Suppressor macrophage treated with lipopolysaccharide for 1 hour (primary cell): ENCODE measurements at regions not wholly inside any gene's neighbourhood (a gene's known extent, or its start where the extent isn't known, plus 50 kb on each side); places are given as distances from the start of the nearest gene placed in this dataset.

ENCODE experiments used
- DNase-seq, 3 donors: peaks; one replicate each; pipeline ENCODE4 v3.0.0-alpha.2; 2020 to 2022

DNA sequence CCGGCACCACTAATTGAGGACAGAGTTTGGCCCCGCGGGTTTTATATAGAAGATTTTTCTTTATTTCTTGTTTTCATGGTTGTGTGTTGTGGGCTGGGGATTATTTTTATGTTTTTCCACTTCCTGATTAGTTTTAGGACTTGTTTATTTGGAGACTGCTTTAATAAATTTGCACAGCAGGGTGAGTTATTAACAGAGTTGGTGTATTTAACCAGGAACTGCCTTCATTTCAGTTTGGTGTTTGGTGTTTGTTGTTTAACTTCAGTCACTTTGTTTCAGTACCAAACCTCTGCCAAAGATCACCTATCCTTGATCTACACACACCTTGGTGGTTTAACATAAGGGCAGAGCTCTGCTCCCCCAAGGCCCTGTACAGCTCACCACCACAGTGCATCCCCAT, 103.5 kb upstream of the LMO4 start:
- DNase-seq: no peak

DNA sequence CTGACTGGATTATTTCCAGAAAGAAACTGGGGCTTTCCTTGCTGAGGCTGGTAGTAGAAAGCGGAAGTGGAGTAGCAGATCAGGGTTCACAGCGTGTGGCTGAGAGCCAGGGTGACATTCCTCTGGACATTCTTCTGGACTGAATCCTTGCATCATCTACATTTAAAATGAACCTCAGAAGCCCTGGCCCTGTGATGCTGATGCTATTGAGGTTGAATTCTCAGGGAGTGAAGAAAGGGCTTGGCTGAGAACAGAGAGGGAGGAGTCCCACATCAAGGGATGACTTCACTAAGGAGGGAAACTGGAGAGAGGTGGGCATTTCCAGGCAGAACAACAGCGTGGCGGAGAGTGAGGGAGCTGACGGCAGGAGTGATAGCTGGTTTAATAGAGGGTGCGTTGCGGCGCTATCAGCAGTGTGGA, 102.3 kb upstream of the LMO4 start:
- peak; percentile 91 to 97 (median 93) for DNase-seq

DNA sequence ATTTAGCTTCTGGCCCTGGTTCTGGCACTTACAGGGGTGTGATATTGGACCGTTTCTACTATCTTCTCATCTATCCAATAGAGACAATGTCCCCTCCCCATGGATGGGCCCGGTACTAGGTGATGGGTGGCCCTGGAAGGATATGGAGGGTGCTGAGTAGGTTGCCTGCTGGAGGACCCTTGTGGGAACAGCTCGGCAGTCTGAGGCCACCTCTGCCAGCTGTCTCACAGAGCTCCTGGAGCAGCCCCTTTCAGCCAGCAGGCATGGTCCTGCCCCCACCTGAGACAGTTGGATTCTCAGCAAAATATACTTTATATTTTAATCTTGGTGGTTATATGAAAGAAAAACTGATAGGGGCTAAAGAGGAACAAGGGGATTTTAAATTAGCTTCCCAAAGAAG, 101.0 kb upstream of the LMO4 start:
- DNase-seq: no peak

DNA sequence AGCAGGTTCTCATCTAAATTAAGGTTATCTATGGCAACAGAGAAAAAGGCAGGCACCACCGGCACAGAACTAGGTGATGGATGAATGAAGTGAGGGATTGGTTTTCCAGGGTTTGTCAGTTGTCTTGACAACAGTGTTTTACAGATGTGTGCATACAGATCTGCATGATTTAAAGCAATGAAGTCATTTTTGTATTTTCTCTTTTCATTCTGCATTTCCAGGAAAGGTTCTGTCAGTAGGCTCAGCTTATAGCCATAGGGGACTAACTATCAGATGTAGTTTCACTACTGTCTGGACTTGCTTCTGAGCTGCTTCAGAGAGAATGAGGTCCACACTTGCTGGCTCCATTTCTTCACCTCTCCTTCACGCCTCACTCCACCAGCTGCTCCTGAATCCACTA, 98.2 kb upstream of the LMO4 start:
- DNase-seq: no peak

DNA sequence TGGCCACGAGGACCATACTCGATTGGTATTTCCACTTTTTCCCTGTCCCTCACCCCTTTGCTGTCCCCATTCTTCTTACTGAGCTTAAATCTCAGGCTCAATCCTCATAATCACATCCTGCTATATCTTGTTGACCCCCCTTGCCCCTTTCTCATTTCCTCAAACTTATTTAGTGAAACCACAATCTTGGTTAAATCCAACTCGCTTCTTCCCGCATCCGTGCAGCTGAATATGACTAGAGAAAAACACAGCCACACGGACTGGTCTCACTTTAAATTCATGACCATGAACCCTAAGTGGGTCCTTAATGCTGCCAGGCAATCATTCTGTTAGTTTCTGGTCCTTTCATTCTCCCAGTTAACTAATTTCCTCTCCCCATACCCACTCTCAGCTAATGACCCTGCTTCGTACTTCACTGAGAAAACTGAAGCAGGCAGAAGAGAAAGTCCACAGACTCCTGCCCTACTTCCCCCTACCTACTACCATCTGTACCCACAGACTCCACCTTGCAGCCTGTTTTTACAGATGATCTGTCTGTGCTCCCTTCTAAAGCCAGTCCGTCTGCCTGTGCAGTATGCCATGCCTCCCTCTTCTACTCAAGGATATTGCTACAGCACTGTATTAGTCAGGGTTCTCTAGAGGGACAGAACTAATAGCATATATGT, 96.8 kb upstream of the LMO4 start:
- no peak for DNase-seq

DNA sequence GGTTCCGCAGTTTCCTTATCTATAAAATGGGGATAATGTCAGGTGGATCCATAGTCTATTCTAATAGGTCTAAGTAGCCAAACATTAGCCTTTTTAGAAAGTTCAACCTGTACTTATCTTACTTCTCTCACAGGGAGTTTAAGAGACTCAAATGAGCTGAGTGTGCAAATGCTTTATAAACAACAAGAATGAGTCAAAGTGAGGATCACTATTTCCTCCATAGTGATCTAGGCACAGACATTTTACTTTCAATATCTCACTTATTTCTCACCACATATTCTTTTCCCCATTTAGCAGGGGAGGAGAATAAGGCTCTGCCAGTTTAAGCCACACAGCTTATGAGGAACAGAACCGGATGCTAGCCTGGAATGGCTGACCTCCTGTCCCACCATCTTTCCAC, 92.1 kb upstream of the LMO4 start:
- peak in 1 of 3 donors; percentile 40 for DNase-seq

DNA sequence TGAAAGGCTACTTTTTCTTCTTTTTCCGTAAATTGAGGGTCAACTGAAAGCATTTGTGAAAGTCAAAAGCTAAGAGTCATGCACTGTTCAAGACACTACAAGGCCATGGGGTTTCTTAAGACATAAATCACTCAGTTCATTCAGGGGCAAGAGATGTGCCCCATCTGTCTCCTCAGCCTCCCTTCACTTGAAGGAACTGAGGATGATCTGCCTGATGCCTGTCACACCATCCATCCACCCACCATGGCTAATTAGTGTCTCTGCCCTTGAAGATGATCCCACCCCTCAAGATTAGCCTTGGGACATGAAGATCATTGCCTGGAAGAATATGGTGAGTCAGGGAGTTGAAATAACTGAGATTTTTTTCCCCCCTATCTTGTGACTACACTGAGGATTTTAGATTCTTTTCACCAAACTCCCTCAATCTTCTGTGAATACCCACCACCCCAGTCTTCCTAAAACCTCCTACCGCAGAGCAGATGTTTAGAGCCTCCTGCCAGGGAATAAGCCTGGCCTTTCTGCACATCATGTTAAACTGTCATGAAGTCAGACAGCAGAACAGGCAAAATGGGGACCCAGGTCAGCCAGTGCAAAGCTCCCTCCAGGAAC, 88.6 kb upstream of the LMO4 start:
- no peak for DNase-seq

DNA sequence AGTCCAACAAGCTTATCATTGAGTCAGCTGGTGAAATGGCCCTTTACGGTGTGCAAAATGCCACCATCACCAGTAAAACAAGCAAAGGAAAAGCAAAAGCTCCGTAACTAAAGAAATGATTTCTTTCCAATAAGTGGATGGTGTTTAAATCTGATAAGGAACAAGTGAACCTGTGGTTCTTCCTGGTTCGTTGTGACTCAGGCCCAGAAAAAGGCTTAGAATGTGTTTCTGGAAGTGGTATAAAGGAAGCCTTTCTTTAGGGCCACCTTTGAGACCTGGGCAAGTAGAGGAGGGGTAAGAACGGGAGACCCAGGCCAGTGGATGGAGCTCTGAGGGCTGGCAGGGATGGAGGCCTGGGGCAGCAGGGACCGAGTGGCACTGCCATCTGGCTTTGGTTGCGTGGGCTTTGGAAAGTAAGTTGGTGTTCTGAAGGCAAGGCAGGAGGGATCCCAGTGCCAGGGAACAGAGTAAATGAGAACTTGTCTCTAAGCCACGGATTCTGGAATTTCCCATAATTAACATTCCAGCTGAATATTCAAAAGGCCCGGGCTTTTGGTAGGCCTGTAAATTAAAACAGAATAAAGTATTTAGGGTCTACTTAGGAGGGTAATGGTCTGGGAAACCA, 87.9 kb upstream of the LMO4 start:
- no peak for DNase-seq

DNA sequence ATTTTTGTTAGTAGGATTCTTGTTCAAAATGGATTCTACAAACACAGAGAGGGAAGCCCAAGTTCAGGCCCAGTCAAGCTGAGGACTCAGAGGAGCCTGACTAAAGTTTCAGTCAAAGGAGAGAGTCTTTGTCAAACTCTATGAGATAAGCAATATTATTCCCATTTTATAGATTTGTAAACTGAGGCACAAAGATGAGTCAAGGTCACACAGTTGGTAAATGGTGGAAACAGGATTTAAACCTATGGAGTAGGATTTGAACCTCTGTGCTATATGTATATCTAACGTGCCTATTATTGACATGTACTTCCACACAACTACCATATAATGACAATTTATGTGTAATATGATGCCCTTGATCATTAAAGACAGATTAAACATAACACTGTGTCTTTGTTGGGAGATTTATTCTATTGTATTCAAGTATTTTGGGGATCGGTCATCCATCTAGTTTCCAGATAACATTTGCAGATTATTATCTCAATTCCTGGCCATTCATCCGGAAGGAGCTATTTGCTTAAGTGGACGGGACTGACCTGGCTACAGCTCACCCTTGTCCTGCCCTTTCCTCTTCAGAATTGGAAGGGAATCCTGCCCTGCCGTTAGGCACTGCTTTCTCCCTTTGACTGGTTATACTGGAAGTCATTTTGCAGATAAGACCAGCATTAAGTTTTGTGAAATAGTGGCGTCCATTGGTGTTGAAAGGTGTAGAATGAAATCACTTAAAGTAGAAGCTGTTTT, 86.1 kb upstream of the LMO4 start:
- no peak for DNase-seq

DNA sequence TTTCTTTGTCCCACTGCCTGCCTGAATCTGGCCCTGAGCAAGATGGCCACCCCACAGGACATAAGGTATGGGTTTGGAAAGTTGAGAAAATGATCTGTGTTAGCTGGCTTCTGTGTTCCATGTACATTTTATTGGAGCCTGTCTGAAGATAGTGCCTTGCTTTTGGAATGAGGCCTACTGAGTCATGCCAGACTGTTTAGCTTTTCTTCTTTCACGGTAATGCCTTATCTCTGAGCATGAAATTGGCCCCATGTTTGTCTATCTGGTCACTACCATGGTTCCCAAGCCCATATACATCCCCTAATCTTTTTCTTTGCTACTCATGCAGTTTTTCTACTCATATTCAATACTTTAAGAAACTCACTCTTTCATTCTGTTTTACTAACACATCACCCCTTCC, 85.1 kb upstream of the LMO4 start:
- DNase-seq: no peak

DNA sequence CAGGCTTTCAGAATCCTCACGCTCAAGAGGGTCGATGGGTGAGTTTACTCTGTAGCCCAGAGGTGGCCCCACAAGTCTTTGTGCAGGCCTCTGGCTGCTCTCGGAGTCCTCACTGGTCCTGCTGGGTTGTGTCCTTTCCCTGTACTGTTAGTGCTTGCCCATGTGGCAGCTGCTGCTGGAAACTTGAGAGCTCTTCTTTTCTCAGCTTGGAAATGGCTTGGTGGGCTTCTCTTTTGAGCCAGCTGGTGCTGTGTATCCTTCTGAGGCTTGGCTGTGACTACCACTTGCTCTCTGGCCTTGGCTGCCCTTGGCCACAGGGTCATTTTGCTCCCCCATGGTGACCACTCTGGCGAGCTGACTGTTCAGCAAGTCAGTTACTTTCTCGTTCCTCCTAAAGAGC, 82.2 kb upstream of the LMO4 start:
- DNase-seq: no peak

DNA sequence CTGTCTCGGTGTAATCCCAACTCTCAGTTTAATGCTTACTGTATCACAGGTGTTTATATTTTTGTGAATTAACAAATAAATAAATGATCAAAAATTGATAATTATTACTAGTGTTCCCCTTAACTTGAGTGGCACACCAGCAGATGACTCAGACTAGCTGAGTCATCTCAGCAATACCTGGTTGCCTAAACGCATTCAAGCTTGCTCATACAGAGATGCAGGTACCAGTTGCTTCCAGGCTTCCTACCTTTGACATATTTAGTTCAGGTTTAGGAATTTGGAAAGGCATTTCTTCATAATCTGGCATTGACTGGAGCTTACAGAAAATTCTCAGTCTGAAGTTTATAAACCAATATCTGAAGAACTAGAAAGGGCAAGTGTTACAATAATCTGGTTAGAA, 78.9 kb upstream of the LMO4 start:
- no peak for DNase-seq

DNA sequence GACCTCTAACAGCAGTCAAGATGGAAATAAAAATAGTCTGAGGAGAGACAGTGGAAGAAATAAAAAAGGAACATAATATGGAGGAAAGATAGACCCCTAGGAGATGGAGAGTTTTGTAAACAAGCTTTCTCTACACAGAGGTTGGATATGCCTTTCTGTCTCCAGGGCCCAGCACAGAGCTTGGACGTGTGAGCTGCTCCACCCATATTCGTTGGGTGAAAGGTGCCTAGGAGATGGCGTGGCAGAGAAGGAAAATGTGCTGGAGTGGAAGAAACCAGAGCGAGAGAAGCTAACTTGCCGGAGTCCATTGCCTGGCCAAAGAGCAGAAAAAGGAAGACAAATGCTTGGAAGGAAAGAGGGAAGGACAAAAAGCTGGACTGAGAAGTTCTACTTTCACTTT, 78.3 kb upstream of the LMO4 start:
- peak in 1 of 3 donors; percentile 17 for DNase-seq

DNA sequence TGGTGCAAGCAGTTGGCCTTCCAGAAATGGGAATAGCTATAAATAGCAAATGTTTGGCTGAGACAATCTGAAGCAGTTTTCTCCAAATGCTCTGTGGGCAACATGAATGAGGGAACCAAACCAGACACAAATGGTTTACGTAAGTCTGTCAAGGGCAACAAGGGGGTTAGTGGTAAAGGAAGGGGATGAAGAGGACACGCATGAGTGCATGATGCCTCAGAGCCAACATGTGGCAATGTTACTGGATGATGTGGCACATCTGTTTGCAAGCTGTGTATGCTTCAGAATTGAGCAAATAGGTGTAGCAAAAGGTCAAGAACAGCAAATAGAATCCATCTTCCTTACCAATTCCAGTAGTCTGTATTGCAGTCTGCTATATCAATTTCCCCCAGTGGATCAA, 76.3 kb upstream of the LMO4 start:
- no peak for DNase-seq

DNA sequence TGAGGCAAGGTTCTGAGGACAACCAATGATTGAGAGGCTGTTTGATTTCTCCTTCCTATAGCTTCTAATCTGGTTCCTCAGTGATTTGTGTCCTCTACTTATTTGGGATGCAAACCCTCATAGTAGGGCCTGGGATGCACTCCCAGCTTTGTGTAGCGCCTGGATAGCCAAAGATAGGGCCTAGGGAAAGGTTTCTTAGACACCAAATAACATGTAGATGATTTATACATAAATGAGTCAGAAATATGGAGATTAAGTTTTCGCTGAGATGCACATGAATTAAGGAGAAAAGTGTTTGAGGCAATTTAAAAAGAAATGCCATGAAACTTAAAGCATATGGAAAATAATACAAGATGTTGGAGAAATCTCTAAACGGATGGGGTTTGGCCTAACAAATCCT, 66.0 kb upstream of the LMO4 start:
- no peak for DNase-seq

DNA sequence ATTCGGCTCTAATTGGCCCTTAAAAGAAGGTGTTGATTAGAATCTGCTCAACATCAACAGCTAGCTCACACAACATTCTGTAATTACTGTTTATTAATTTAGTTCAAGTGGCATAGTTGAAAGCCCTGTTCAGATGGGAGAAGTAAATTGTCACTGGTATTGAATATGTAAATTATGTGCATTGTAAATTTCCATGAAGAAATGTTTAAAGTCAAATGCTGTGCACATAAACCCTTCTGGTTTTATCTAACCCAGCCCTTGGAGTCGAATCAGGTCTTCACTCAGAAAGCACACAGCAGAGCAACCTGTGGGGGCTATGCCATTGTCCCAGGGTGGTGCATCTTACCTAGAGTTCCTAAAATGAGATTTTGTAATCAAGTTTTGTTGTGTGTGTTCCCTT, 65.4 kb upstream of the LMO4 start:
- no peak for DNase-seq

DNA sequence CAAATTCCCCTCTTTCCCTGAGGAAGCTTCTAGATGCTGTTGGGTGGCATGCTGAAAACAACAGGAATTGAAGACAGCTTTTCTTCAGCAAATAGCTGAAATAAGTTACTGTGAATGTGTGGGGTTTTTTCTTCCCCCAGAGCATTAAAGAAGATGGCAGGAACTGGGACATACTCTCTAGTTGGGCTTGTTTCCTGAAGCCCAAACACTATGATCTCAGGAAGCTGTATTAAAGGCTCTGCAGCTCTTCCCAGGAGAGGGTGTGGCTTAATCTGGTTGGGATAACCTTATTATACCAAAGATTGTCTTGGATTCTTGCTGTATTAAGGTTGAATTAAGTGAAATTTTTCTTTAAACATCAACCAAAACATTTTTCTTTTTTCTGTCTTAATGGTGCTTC, 64.9 kb upstream of the LMO4 start:
- DNase-seq: no peak

DNA sequence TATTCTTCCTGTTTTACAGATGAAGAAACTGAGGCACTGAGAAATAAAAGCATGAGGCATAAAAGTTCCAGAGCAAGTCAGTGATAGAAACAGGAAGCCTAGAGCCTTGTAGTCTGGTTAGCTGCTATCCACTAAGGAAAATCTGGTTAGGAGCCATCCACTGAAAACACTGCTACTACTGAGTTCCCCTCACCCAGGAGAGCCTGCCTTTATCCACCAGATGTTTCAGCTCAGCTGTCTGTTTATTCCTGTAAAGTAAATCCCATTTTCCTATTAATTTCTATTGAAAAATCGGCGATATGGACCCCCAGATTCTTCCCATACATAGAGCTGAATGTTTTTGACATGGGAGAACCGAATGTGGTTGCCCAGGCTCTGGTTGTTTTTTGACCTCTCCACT, 63.7 kb upstream of the LMO4 start:
- no peak for DNase-seq

DNA sequence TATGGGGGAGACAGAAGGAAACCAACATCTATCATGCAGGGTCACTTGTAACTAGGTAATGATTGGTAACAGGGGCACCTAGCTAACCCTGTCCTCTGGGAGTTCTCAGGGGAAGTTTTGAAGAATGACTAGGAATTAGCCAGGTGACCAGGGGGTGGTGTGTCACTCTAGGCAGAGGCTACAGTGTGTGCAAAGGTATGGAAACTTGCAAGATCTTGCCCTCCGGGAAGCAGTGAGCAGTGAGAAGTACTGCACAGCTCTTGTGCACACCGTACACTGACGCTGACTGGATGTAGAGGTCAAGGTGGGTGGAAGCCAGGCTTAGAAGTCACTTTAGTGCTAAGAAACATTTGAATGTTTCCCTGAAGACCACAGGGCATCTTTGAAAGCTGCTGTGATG, 62.9 kb upstream of the LMO4 start:
- DNase-seq: no peak

DNA sequence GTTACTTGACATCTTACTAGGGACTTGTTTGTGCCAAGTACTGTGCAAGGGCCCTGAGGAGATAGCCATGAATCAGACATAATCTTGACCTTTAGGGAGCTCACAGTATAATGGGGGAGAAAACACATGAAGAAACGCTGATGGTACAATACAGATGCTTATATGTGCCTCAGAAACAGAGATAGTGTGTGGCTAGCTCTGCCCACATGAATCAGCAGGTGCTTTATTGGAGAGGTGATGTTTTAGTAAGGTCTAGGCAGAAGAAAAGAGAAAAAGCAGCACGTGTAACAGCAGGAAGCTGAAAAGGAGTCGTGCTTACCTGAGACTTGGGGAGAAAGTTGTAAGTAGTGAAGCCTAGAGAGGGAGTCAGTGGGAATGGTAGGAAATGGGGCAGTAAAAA, 60.6 kb upstream of the LMO4 start:
- DNase-seq: no peak

DNA sequence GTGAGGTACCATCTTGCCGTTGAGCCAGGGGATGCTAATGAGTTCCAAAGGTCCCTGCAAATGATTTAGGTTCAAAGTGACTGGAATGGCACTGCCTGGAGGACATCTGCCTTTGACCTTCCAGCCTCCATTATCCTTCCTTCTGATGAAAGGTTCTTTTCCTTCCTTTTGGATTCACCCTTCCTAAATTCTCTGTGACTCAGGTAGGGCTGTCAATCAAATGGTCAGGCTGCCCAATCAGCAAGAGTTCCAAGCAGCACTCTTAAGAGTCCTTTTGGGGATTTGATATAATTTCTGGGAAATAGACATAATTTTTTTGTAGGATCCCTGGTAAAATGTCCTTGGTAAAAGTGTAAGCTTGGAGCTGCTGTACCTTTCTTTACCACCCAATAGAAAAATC, 58.8 kb upstream of the LMO4 start:
- no peak for DNase-seq

DNA sequence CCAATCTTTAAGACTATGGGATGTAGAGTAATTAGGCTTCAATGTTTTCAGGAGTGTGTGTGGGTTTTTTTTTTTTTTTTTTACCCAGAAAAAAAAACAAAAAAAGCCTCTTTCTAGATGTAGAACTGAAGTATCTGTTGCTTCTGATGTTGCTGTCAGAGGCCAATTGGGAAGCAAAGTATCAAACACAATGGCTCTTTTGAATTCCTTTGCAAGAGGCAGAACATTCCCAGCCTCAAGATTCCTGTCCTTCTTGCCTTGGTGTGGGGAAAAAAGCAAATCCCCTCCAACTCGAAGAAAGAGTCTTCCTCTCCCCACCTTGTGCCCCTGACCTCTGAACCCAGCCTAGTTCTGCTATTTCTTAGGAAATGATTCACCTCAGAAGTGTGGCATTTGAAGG, 55.4 kb upstream of the LMO4 start:
- no peak for DNase-seq

DNA sequence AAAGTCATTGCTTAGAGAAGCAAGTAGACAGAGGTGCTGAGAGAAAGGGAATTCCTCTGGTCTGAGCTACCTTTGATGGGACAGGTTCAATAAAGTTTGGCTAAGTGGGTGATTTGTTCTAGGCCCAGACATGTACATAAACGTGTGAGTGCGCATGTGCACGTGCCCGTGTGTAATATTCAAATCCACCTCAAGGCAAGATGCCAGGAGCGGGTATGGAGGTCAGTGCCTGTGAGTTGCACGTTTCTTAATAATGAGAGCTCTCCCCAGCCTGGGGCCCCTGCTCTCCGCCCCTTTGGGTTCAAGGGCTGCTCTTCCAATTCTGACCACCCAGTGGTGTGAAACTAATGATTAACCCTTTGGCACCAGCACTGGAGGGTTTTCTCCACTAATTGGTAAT, 53.8 kb upstream of the LMO4 start:
- DNase-seq: no peak
